ENCODE measurements at regions not wholly inside any gene's neighbourhood (a gene's known extent, or its start where the extent isn't known, plus 50 kb on each side); places are given as distances from the start of the nearest gene placed in this dataset.

- no peak for FAIRE-seq
- no peak for TF ChIP-seq ZC3H4 (CRISPR knock-in tag; IDR thresholded peaks at IDR 0.05; ENCODE audit: borderline replicate concordance)
- peak; percentile 48 to 60; a peak in 2 of 4 replicates for TF ChIP-seq TRIM24 (IDR thresholded peaks at IDR 0.05)
- no peak for TF ChIP-seq ZNF280B (CRISPR knock-in tag; IDR thresholded peaks at IDR 0.05)
- TF ChIP-seq KLF1 (tag; IDR thresholded peaks at IDR 0.05): no peak
- TF ChIP-seq HDAC2 (IDR thresholded peaks at IDR 0.05): no peak
- no peak for TF ChIP-seq KLF16 (IDR thresholded peaks at IDR 0.05)
- peak; percentile 30; the same call in 1 of the 2 replicates for TF ChIP-seq NFIC (IDR thresholded peaks at IDR 0.05)
- TF ChIP-seq FOS (IDR thresholded peaks at IDR 0.05; ENCODE audit: extremely low read depth, insufficient read length): no peak
- no peak for TF ChIP-seq ELF2 (CRISPR knock-in tag; IDR thresholded peaks at IDR 0.05)
- TF ChIP-seq E4F1 (CRISPR knock-in tag; IDR thresholded peaks at IDR 0.05; ENCODE audit: borderline replicate concordance): no peak
- TF ChIP-seq SOX6 (IDR thresholded peaks at IDR 0.05): peak; percentile 35; the same call in 1 of the 2 replicates
- no peak for TF ChIP-seq ZNF609 (CRISPR knock-in tag; IDR thresholded peaks at IDR 0.05; ENCODE audit: borderline replicate concordance)
- TF ChIP-seq E2F3 (CRISPR knock-in tag; IDR thresholded peaks at IDR 0.05): no peak
- TF ChIP-seq SNIP1 (IDR thresholded peaks at IDR 0.05; ENCODE audit: low read depth): no peak
- TF ChIP-seq MEF2D (tag; conservative IDR thresholded peaks at IDR 0.05; ENCODE audit: low read depth): no peak
- TF ChIP-seq CAMTA2 (CRISPR knock-in tag; conservative IDR thresholded peaks at IDR 0.05): no peak
- no peak for TF ChIP-seq ZNF707 (CRISPR knock-in tag; conservative IDR thresholded peaks at IDR 0.05)
These were observed 587.3 kb downstream of the IGSF11 start for GRCh38 chr3:118447339-118447738.

More at GRCh38 chr3:118447339-118447738, 587.3 kb downstream of the IGSF11 start:
- Histone ChIP-seq H4K20me1 (replicated peaks; ENCODE audit: control insufficient read depth, insufficient read depth, low read length) (no peaks in the 10 kb centered on the region), H3K36me3 (ENCODE audit: control insufficient read depth, insufficient read depth, low read length) (no peaks in the 10 kb centered on the region), H3K4me1 (replicated peaks in 1 of 2; ENCODE audit: control insufficient read depth in 2 of 2, insufficient read depth in 2 of 2, low read length in 2 of 2) (no peaks in the 10 kb centered on the region; a peak in 1 of 5 replicates), H3K9me3 (replicated peaks; ENCODE audit: control insufficient read depth, insufficient read depth, low read depth, low read length) (no peaks in the 10 kb centered on the region), H3K9ac (ENCODE audit: insufficient read depth in 1 of 2, low read depth in 2 of 2, low read length in 2 of 2) (no peak overlapping the region), H2AFZ (ENCODE audit: low read depth, low read length) (no peak overlapping the region), H3K27me3 (ENCODE audit: control insufficient read depth in 2 of 2, insufficient read depth in 2 of 2, low read length in 2 of 2) (no peaks in the 10 kb centered on the region), H3K27ac (ENCODE audit: extremely low read depth, low read depth, low read length) (no peak overlapping the region), H3K79me2 (ENCODE audit: control insufficient read depth, insufficient read depth, low read length) (no peaks in the 10 kb centered on the region), H3K4me2 (ENCODE audit: insufficient read depth, low read length) (no peak overlapping the region), H3K4me3 (no peak overlapping the region), H3K9me1 (ENCODE audit: control insufficient read depth, insufficient read depth, low read length) (no peaks in the 10 kb centered on the region)
- in situ Hi-C loops (cut with MboI) (no loop called here), intact Hi-C loops (cut with micrococcal nuclease) (no loop called here)
- ATAC-seq (peak; percentile 21; the same call in 1 of the 3 replicates), DNase-seq (ENCODE audit: extremely low read depth in 1 of 4, low spot score in 3 of 4) (peak in 2 of 4 experiments; percentile 5 to 33)
- ChIA-PET POLR2A (interaction anchor here (1.2 kb wide), 1 partner anchor 10 kb away, joined by 3 read pairs; no protein-coding TSS in a partner anchor), CTCF (ENCODE audit: low intra/inter-chr PET ratio) (no interaction called here)
- no TSS peak for BruUV-seq (replicated peaks)

Data from K562 (cell line).